H9 (cell line): ENCODE measurements at regions not wholly inside any gene's neighbourhood (a gene's known extent, or its start where the extent isn't known, plus 50 kb on each side); places are given as distances from the start of the nearest gene placed in this dataset.

ENCODE experiments used
- DNase-seq: peaks from one replicate; pipeline ENCODE4 v3.0.0-alpha.2; 2017
- H2AFZ ChIP-seq: one replicate; pipeline ENCODE4 v1.6.1; 2013; ENCODE audit warnings: mild to moderate bottlenecking, low read length, control low read depth, moderate library complexity
- H2AK5ac ChIP-seq: 2 replicates; pipeline ENCODE4 v1.6.1; 2013; ENCODE audit warnings: low read length, control low read depth, mixed read lengths; ENCODE audit not compliant: insufficient read length
- H2BK120ac ChIP-seq: one replicate; pipeline ENCODE4 v1.6.1; 2013; ENCODE audit warnings: low read depth, mild to moderate bottlenecking, low read length, control low read depth, inconsistent platforms; ENCODE audit not compliant: poor library complexity, severe bottlenecking
- H2BK12ac ChIP-seq: 2 replicates; pipeline ENCODE4 v1.6.1; 2013; ENCODE audit warnings: low read length, control low read depth, mixed read lengths, low read depth; ENCODE audit not compliant: insufficient read length
- H2BK15ac ChIP-seq: 2 replicates; pipeline ENCODE4 v1.6.1; 2013; ENCODE audit warnings: low read depth, low read length, control low read depth
- H2BK20ac ChIP-seq: one replicate; pipeline ENCODE4 v1.6.1; 2013; ENCODE audit warnings: low read depth, mild to moderate bottlenecking, low read length, control low read depth, inconsistent platforms; ENCODE audit not compliant: poor library complexity, severe bottlenecking
- H2BK5ac ChIP-seq: 2 replicates; pipeline ENCODE4 v1.6.1; 2013; ENCODE audit warnings: low read length, control low read depth, mixed read lengths; ENCODE audit not compliant: insufficient read length
- H3K14ac ChIP-seq: 2 replicates; pipeline ENCODE4 v1.6.1; 2013; ENCODE audit warnings: low read length, control low read depth; ENCODE audit not compliant: insufficient read depth
- H3K18ac ChIP-seq: 2 replicates; pipeline ENCODE4 v1.6.1; 2013; ENCODE audit warnings: low read depth, mild to moderate bottlenecking, mixed read lengths, low read length, control low read depth; ENCODE audit not compliant: insufficient read length
- H3K23ac ChIP-seq: 2 replicates; pipeline ENCODE4 v1.6.1; 2013; ENCODE audit warnings: low read length, control low read depth, mixed read lengths, low read depth; ENCODE audit not compliant: insufficient read length
- H3K23me2 ChIP-seq: 2 replicates; pipeline ENCODE4 v1.6.1; 2013; ENCODE audit warnings: low read depth, mild to moderate bottlenecking, mixed read lengths, low read length, control low read depth; ENCODE audit not compliant: insufficient read length, poor library complexity, severe bottlenecking
- H3K27ac ChIP-seq: 2 replicates; pipeline ENCODE4 v1.5.1; 2013; ENCODE audit warnings: low read length, control low read depth, mixed read lengths, low read depth; ENCODE audit not compliant: insufficient read length
- H3K27me3 ChIP-seq: 2 replicates; pipeline ENCODE4 v1.6.1; 2013; ENCODE audit warnings: low read length, control low read depth, inconsistent platforms; ENCODE audit not compliant: insufficient read depth
- H3K4ac ChIP-seq: 2 replicates; pipeline ENCODE4 v1.6.1; 2013; ENCODE audit warnings: low read depth, mild to moderate bottlenecking, control low read depth, inconsistent platforms, low read length, moderate library complexity
- H3K4me1 ChIP-seq: 2 replicates; pipeline ENCODE4 v1.6.1; 2013; ENCODE audit warnings: low read length, control low read depth, inconsistent platforms; ENCODE audit not compliant: insufficient read depth
- H3K4me2 ChIP-seq: 2 replicates; pipeline ENCODE4 v1.6.1; 2013; ENCODE audit warnings: low read length, control low read depth, mixed read lengths; ENCODE audit not compliant: insufficient read length, insufficient read depth
- H3K56ac ChIP-seq: 2 replicates; pipeline ENCODE4 v1.6.1; 2013; ENCODE audit warnings: low read depth, mild to moderate bottlenecking, mixed read lengths, low read length, control low read depth; ENCODE audit not compliant: insufficient read length
- H3K79me1 ChIP-seq: 2 replicates; pipeline ENCODE4 v1.6.1; 2013; ENCODE audit warnings: low read depth, mild to moderate bottlenecking, moderate library complexity, low read length, control low read depth, inconsistent platforms; ENCODE audit not compliant: insufficient read depth, poor library complexity, severe bottlenecking
- H3K79me2 ChIP-seq: 2 replicates; pipeline ENCODE4 v1.6.1; 2013; ENCODE audit warnings: low read length, control low read depth, inconsistent platforms; ENCODE audit not compliant: insufficient read depth
- H3K9ac ChIP-seq: 2 replicates; pipeline ENCODE4 v1.6.1; 2013; ENCODE audit warnings: low read length, control low read depth, mixed read lengths; ENCODE audit not compliant: insufficient read length; ENCODE audit errors: extremely low read depth
- H3K9me3 ChIP-seq: one replicate; pipeline ENCODE4 v1.6.1; 2013; ENCODE audit warnings: low read depth, low read length, inconsistent platforms; ENCODE audit not compliant: control insufficient read depth
- H3T11ph ChIP-seq: one replicate; pipeline ENCODE4 v1.6.1; 2013; ENCODE audit warnings: mild to moderate bottlenecking, low read length, control low read depth, inconsistent platforms
- H4K20me1 ChIP-seq: one replicate; pipeline ENCODE4 v1.6.1; 2013; ENCODE audit not compliant: control insufficient read depth, insufficient read length, insufficient read depth
- H4K5ac ChIP-seq: 2 replicates; pipeline ENCODE4 v1.6.1; 2013; ENCODE audit warnings: low read depth, mild to moderate bottlenecking, mixed read lengths, low read length, control low read depth; ENCODE audit not compliant: insufficient read length
- H4K8ac ChIP-seq: replicated peaks from 2 replicates; pipeline ENCODE4 v1.6.1; 2013; ENCODE audit warnings: low read length, control low read depth, mixed read lengths, low read depth; ENCODE audit not compliant: insufficient read length
- H4K91ac ChIP-seq: 2 replicates; pipeline ENCODE4 v1.6.1; 2013; ENCODE audit warnings: low read depth, mild to moderate bottlenecking, moderate library complexity, mixed read lengths, low read length, control low read depth; ENCODE audit not compliant: insufficient read length
- H3K27ac Mint-ChIP-seq, 3 experiments: 2 replicates in 2 of 3; 3 replicates in 1 of 3; pipeline ENCODE4 v1.8.0; 2020 to 2021; ENCODE audit warnings: mixed read lengths in 3 of 3, mild to moderate bottlenecking in 1 of 3, moderate library complexity in 1 of 3
- H3K27me3 Mint-ChIP-seq: 2 replicates; pipeline ENCODE4 v1.8.0; 2021; ENCODE audit warnings: low read depth, mild to moderate bottlenecking, moderate library complexity, mixed read lengths
- H3K36me3 Mint-ChIP-seq, 3 experiments: 2 replicates in 2 of 3; 3 replicates in 1 of 3; pipeline ENCODE4 v1.8.0; 2020 to 2021; ENCODE audit warnings: low read depth in 3 of 3, mixed read lengths in 3 of 3; ENCODE audit not compliant: insufficient read depth in 1 of 3
- H3K4me1 Mint-ChIP-seq, 2 experiments: 2 replicates each; pipeline ENCODE4 v1.8.0; 2020; ENCODE audit warnings: mixed read lengths in 2 of 2
- H3K4me3 Mint-ChIP-seq, 2 experiments: 2 replicates in 1 of 2; 3 replicates in 1 of 2; pipeline ENCODE4 v1.8.0; 2020 to 2021; ENCODE audit warnings: mild to moderate bottlenecking in 2 of 2, mixed read lengths in 2 of 2, moderate library complexity in 1 of 2
- H3K9me3 Mint-ChIP-seq, 2 experiments: 2 replicates in 1 of 2; 3 replicates in 1 of 2; pipeline ENCODE4 v1.8.0; 2020; ENCODE audit warnings: mild to moderate bottlenecking in 2 of 2, mixed read lengths in 2 of 2, moderate library complexity in 1 of 2
- CTCF ChIP-seq: fragments of 200-600 bp; sonication (generic); conservative IDR thresholded peaks from 3 replicates; pipeline ENCODE4 v1.8.0; 2021; ENCODE audit warnings: antibody characterized with exemption, mild to moderate bottlenecking
- WGBS: extraction: QIAGEN DNeasy Blood & Tissue Kit; methylation state at CpG from one replicate; pipeline ENCODE4 v1.1.7; 2013; ENCODE audit warnings: missing lambda C conversion rate, low lambda C conversion rate, mixed read lengths; ENCODE audit not compliant: insufficient read length; ENCODE audit errors: extremely low coverage; 5-methylcytosine and 5-hydroxymethylcytosine counted together

- H3K9ac ChIP-seq = no peak overlapping the region
- H2AK5ac ChIP-seq = no peak overlapping the region
- H3K9me3 Mint-ChIP-seq = peaks cover 6 to 8% of the 10 kb centered on the region in 2 experiments; a peak in 3 of 5 replicates
- H3K23ac ChIP-seq = no peak overlapping the region
- no peak overlapping the region for H4K8ac ChIP-seq
- no peak overlapping the region for H2BK20ac ChIP-seq
- H3K79me1 ChIP-seq = no peaks in the 10 kb centered on the region
- no peak overlapping the region for H3K4me2 ChIP-seq
- no peak overlapping the region for H4K5ac ChIP-seq
- no peak overlapping the region for H3K27ac Mint-ChIP-seq
- no peaks in the 10 kb centered on the region for H3K79me2 ChIP-seq
- no peak overlapping the region for H2BK120ac ChIP-seq
- H3K23me2 ChIP-seq = no peaks in the 10 kb centered on the region
- no peak overlapping the region for H3K4ac ChIP-seq
- 0 out of 4 replicates have a peak, but pooled peaks cover 0 to 3% of the 10 kb centered on the region in 2 experiments for H3K4me1 Mint-ChIP-seq
- DNase-seq = no peak
- no peak overlapping the region for H3T11ph ChIP-seq
- no peak overlapping the region for H3K4me3 Mint-ChIP-seq
- no peaks in the 10 kb centered on the region for H3K9me3 ChIP-seq
- H2BK12ac ChIP-seq = no peak overlapping the region
- no peak overlapping the region for H3K27ac ChIP-seq
- peaks cover 2 to 6% (median 3%) of the 10 kb centered on the region in 3 experiments; a peak in 2 of 7 replicates for H3K36me3 Mint-ChIP-seq
- no CpG with 5 or more reads among the region's 4 CpGs for WGBS
- H3K18ac ChIP-seq = no peak overlapping the region
- no peak overlapping the region for H3K56ac ChIP-seq
- H2BK5ac ChIP-seq = no peak overlapping the region
- no peaks in the 10 kb centered on the region for H4K20me1 ChIP-seq
- H3K27me3 ChIP-seq = no peaks in the 10 kb centered on the region
- no peak for TF ChIP-seq CTCF
- no peak overlapping the region for H2BK15ac ChIP-seq
- no peaks in the 10 kb centered on the region; the same call in 1 of the 2 replicates for H3K4me1 ChIP-seq
- H2AFZ ChIP-seq = no peak overlapping the region
- H3K27me3 Mint-ChIP-seq = no peaks in the 10 kb centered on the region
- no peak overlapping the region for H4K91ac ChIP-seq
- no peak overlapping the region for H3K14ac ChIP-seq
Measured at GRCh38 chr21:17406202-17406601, 106.6 kb upstream of the CXADR start.
